HG02610 (cell line): ENCODE measurements at regions not wholly inside any gene's neighbourhood (a gene's known extent, or its start where the extent isn't known, plus 50 kb on each side); places are given as distances from the start of the nearest gene placed in this dataset.
"Not testable (repeated sequence)": the region's sequence is repeated elsewhere in the genome, so short reads cannot be mapped to it uniquely, and the experiment has no call there.

Source experiments
- ATAC-seq: cut with Tn5 transposase; IDR thresholded peaks from one replicate; pipeline ENCODE4 v1.9.1; 2021; ENCODE audit warnings: mild to moderate bottlenecking, moderate library complexity; ENCODE audit not compliant: unreplicated experiment

DNA sequence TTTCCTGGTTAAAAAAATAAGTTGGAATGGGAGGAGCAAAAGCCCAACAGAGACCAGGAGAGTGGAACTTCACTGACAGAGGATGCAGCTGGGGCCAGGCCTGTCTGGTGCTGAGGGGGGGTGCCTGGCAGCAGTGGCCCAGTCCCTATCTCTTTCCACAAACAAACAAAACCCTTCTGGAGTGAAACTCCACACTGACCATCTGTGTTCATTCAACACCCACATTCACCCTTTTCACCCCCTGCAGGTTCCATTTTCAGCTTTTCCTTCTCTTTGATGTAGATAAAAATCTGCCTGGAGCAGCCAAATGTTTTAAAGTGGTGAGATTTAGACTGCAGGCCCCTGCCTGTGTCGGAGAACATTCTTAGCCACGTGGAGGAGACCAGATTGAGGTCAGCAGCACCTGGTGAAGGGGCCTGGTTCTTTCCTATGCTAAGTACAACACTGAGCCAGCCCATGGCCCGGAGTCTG, 161.4 kb upstream of the CDH11 start:
- ATAC-seq: no peak

DNA sequence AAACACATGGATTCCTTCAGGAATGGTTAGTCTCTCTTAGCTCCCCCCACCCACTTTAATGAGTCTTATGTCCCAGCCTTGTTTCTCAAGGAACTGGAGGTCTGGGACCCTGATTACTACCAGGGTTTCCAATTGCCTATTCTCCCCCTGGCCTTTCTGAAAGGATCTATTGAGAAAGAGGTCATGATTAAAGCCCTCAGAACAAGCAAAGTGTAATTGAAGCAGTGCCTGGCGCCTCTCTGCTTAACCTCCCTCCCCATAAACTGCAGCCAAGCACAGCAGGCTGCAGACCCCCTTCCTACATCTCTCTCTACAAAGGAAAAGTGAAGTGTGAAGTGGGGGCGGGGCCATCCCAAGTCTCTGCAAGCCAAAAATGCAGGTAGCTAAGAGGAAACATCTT, 159.7 kb upstream of the CDH11 start:
- no peak for ATAC-seq

DNA sequence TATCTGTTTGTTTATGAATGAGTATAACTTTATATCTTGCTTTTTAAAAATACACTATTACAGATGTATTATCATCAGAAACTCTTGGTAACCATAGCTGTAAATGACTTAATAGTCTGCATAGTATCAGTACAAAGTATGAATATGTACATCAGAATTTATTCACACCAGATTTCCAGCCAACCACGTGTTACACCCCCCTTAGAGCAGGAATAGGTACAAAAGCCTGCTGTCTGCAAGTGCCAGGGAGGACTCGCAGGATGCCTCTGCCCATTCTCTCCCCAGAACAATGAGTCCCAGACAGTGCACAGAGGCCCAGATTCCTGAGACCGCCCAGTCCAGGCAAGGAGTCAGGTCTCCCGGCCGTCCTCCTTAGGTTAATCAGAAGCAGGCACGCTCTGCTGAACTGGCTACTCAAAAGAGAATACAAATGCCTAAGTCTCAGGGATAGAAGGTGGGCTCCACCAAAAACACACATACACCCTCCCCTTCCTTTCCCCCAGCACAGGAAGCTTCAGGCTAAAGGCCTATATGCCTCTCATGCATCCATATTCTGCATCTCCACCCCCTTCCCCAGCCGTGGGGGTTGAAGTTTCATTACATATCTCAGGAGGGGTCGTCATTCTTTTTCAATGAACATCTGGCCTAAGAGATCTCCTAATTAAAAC, 159.1 kb upstream of the CDH11 start:
- ATAC-seq: no peak

DNA sequence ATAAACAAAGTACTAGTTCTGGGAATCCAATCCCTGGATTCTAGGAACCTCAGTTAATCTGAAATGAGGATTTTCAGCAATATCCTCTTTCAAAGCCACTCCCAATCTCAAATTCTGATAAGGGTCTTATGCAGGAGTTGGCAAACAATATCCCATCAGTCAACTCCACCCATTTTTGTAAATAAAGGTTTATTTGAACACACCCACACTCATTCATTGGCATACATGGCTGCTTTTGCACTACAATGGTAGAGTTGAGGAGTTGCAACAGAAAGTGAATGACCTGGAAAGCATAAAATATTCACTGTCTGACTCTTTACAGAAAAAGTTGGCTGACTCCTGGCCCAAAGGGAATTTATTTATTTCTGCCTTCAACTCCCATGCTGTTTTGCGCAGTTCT, 157.7 kb upstream of the CDH11 start:
- ATAC-seq: no peak

DNA sequence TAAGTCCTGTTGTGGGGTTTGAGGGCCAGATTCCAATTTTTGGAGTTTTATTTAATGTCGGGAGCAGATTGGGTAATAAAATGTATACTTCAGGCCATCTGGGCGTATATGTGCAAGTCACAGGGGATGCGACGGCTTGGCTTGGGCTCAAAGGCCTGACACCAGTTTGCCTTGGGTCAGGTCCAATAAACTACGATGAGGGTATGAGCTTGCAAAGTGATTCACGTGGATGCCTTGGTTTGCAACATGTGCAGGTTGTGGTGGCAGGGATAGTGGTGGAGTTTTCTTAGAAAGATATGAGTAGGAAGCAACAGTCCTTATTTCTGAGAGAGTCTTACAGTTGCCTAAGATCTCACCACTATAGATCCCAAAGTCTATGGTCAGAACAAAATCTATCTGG, 157.0 kb upstream of the CDH11 start:
- no peak for ATAC-seq

DNA sequence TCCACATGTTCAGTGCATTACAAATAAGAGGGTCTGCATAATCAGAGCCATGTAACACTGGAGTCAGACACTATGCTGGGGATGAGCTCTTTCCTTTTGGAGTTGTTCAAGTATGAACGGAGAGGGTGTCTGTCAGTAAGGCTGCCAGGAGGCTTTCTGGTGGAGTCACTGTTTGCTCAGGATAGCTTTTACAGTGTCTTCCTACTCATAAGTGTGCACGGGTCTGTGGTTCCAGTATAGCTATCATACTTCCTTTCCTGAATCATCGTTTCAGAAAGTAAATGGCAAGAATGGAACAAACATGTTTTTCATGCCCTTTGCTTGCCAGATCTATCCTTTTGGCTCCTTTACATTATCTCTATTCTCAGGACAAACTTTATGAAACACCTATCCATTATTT, 152.7 kb upstream of the CDH11 start:
- no peak for ATAC-seq

DNA sequence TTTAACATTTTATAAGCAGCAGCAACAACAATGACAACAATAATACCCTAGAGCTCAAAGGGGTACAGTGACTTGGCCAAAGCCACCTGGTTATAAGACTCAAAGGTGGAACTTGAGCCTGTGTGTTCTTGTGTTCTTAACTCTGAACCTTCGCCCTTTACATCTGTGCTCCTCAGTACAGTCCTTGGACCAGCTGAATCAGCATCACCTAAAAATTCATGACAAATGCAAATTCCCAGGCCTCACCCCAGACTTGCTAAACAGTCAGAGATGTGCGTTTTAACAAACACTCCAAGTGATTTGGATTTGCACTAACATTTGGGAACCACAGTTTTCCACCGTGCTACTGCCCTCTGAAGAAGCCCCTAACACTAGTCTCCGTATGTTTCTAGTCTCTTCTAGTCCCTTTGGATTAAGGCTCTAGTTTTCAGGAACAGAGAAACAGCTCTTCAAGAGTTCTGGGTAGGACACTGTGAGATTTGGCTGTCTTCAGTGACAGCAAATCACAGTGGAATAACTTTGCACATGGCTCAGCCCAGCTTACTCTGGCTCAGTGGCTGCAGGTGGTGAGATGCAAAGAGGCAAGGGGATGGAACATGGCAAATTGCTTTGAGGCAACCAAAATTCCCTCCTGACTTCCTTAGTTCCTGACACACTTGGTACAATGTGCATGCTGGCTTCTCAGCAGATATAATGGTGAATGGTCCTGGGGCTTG, 151.0 kb upstream of the CDH11 start:
- ATAC-seq: no peak

DNA sequence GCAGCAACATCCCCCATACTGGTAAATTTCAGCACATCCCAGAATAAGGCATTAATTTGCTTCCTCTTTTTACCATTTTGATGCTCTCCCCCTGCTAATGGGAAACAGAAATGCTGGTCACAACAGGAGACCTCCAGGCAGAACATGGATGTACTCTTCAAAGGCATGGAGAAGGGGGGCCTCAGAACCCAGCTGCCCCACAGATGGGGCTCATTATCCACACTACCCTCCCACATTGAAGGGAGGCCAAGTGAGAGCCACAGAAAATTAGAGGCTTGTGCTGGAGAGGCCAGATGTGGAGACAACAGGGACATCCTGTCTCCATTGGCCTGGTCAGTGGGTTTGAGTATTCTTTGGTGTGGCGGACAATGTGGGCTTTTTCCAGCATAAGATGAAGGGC, 150.1 kb upstream of the CDH11 start:
- ATAC-seq: no peak

DNA sequence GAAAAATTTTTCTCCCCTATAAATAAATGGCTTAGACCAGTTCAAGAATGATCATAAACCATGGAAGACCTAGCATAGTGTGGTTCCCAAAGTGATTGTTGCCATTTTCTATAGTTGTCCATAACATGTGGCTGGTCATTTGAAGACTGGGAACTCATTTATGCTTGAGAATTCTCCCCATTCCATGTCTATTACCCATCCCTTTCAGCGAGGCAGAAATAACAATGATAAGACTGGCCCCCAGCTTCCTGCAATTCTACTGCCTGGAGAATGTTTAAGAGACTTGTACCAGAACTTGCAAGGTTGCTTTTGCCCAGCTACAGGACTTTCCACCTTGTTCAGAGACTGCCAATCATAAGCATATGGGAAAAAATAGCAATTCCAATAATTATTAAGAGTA, 146.5 kb upstream of the CDH11 start:
- ATAC-seq: no peak

DNA sequence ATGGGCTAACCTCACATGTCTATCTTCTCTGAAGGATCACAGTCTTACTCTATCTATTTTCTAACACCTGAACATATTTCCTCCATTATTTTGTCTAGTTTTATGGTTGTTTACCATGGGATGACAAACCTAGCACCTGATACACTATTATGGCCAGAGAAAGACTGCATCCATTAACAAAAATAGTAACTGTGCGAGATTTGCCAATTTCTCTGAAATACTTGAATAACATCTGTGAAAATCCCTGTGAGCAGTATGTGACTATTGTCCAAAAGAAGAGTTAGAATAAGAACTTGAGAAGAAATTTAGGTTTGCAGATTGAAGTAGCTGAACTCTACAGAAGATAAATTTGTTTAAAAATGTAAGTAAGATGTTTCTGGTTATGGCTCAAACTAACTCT, 142.0 kb upstream of the CDH11 start:
- ATAC-seq: no peak

DNA sequence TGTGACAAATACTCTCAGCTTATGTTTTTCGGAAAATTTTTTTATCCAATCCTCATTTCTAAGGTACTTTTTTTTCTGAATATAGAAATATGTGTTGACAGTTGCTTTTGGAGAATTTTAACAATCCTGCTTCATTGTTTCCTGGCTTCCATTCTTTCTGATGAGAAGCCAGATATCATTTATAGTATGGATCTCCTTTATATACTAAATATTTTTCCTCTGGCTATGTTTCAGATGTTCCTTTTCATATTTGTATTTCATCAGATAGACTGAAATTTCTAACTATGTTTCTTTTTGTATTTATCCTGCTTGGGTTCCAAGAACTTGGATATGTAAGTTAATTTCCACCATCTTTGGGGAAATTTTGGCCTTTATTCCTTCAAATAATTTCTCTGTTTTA, 138.9 kb upstream of the CDH11 start:
- ATAC-seq: no peak

DNA sequence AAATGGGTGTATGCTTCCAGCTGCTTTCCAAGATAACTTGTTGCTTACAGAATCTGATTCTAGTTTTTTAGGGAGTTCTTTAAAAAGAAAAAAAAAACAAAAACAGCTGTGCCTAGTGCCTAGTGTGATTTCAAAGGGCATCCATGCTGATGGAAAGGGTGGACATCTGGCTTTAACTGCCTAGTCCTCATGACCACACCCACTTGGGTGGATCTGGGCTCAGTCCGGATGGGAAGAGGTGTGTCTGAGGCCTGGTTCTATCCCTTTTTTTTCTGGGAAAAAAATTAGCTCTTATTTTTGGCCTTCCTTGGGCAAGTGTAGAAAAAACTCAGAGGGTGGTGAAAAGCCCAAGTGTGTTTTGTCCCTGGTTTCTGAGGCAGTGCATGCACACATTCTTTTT, 132.3 kb upstream of the CDH11 start:
- no peak for ATAC-seq

DNA sequence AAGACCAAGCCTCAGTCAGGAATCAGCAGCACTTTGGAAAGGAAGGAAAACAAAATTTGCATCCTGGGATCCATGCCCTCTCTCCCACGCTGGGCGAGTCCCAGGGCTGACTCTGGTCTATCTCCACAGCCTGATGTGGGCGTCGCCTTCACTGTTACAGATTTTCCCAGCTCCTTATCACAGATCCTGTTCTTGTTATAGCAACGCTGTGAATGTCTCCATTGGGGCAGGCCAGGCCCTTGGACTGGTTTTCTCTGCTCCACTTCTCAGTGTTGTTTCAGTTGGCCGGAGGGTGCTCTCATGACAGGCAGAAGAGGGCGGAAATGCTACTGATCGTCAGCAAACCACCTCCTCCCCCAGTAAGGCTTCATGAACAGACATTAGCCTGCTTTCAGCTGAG, 127.9 kb upstream of the CDH11 start:
- no peak for ATAC-seq

DNA sequence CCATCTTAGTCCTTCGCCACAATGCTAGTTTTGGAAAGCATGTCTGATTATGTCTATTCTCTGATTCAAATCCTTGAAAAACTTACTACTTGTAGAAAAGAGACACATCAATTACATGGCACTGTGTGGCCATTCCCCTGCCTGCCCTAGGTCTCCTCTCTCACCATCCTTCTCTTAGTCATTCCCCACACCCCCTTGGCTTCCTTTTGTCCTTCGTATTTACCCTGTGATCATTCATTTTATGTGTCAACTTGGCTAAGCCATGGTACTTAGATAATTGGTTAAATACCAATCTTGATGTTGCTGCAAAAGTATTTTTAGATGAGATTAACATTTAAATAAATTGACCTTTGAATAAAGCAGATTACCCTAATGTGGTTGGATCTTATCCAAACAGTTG, 122.9 kb upstream of the CDH11 start:
- no peak for ATAC-seq

DNA sequence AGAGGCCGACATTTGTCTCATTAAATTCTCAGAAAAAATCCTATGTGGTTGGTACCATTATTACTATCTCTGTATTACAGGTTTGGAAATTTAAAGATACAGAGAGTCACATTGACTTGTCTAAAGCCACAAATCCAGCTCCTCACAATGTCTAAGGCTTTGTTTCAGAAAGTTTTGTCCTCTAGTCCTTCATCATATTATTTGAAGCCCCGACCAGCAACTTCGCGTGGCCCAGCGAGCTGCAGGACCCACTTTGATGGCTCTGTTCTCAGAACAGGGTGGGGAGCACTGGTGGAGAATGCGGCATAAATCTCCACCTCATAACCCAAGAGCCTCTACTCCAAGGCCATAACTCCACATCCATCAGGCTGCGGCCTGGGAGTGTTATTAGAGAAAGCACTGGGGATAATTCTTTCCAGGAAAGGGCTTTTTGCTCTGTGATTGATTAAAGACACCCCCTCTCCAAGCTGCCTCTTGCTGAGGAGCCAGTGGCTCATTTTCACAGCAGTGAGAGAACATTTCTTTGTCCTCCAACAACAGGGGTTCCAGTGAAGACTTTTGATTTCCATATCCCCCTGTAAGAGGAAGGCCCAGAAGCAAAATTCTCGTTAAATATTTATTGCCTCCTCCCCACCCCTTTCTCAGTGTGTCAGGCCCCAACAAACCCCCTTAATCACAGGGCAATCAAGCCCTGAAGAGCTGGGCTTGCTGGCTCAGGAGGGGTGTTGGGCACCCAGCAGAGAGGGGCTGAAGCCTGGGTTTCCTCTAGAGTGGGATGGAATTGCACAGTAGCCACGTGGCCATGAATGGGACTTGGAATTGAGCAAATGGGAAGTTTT, 113.7 kb upstream of the CDH11 start:
- ATAC-seq: no peak

DNA sequence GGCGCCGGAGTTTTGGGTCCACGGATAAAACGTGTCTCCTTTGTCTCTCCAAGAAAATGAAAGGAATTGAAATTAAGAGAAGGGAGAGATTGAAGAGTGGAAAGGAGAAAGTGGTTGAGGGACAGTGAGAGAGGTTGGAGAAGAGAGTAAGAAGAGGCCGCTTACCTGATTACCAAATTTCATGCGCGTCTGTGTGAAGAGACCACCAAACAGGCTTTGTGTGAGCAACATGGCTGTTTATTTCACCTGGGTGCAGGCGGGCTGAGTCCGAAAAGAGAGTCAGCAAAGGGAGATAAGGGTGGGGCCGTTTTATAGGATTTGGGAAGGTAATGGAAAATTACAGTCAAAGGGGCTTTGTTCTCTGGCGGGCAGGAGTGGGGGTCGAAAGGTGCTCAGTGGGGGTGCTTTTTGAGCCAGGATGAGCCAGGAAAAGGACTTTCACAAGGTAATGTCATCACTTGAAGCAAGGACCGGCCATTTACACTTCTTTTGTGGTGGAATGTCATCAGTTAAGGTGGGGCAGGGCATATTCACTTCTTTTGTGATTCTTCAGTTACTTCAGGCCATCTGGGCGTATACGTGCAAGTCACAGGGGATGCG, 113.0 kb upstream of the CDH11 start:
- not testable (repeated sequence) for ATAC-seq

DNA sequence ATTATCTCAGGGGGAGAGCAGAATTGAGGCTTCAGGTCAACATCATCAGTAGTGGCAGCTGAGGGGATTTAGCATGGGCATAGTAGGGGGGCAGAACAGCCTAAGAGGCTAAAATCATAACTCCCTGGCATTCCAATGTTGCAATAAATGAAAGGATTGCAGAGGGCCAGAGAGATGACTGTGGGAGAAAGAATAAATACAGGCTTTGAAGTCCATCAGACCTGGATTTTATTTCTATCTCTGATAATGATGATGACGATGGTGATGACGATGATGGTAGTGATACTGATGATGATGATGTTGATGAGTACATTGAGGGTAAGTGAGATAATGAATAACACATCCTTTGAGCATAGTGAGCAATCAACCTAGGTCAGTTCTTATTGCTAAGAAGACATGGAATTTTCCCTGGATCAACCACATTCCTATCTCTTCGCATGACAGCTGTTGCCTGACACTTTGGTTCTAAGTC, 107.4 kb upstream of the CDH11 start:
- ATAC-seq: no peak

DNA sequence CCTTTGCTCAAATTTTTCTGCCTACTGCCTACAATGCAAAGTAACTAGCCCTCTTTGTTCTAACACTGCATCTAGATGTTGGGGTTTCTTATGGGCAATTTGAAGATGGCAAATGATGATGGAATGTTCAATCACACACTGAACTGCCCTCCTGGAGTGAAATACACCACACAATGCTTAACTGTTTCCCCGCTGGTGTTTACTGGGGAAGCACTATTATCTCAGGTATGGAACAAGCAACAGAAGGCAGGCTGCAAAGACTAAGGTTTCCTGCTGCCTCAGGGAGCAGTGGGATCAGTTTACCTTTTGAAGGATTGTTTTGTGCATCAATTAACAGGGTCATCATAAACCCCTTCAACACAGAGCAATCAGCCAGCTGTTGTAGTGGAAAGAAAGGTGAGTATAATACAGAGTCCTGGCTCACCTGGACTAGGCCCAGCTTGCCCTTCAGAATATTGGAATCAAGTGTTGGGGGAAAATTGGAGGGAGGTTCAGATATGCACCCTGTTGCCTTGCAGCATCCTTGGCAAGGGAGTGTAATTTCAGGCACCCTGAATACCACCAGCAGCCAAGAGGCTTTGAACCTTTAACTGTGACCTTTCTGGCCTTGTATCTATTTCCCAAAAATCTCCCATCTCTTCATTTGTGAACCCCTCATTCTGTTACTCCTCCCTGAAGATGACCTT, 105.4 kb upstream of the CDH11 start:
- no peak for ATAC-seq

DNA sequence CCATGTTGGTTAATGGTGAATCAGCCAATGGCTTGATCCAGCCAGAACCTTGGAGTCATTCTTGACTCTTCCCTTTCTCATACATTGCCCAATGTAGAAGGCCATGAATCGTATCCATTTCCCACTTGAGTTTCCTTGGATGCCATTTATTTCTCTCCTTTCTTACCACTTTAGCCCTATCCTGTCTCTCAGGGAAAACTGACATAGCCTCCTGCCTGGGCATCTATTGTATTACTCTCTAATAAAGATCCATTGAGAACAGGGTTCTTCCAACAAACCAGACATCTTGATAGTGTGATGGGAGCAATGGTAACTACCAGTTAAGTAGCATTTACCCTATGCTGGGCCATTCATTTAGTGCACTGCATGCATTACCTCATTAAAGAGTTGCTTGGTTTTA, 104.2 kb upstream of the CDH11 start:
- no peak for ATAC-seq

DNA sequence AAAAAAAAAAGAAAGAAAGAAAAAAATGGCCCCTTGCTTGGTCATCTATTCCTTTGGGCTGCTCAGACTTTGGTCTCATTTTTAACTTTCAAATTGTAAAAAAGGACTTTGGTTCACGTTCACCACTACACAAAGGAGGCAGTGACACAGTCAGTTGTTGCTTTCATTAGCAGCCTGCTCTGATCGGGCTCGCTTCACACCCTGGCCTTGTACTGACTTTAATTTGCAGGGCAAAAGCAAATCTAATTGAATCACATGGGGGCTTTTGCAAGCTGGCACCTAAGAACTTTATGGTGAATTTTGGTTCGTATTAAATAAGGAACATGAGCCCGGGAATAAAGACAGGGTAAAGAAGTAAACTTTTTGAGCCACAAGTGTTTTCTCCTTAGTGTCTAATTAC, 103.6 kb upstream of the CDH11 start:
- no peak for ATAC-seq

DNA sequence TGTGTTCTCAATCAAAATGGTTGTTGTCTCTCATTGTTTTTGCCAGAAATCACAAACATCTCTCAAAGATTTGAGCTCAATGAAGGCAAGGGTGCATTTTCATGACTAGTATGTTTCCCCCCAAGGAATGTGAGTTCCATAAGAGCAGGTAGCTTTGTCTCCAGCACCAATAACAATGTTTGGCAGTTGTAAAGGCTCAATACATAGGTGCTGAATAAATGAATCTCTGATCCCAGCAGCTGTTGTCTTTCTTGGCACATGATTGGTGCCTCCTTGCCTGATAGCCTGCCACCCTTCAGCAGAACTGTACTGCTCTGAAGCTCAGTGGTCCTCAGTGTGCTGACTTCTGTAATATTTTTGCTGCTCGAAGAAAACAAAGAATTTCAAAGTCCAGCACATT, 103.1 kb upstream of the CDH11 start:
- no peak for ATAC-seq
